ENCODE measurements at regions not wholly inside any gene's neighbourhood (a gene's known extent, or its start where the extent isn't known, plus 50 kb on each side); places are given as distances from the start of the nearest gene placed in this dataset.
"Not testable (repeated sequence)": the region's sequence is repeated elsewhere in the genome, so short reads cannot be mapped to it uniquely, and the experiment has no call there.

- Histone ChIP-seq H3K27me3 (replicated peaks; ENCODE audit: insufficient read depth) (no peaks in the 10 kb centered on the region), H3K4me1 (replicated peaks) (no peaks in the 10 kb centered on the region), H3K4me3 (no peak overlapping the region), H3K36me3 (no peaks in the 10 kb centered on the region), H3K9me3 (no peaks in the 10 kb centered on the region), H3K27ac (no peak overlapping the region)
- intact Hi-C loops (cut with DNase I) = no loop called here
- 53% methylated on average over 1 of the region's 1 CpG for whole genome bisulfite sequencing
- DNase-seq (ENCODE audit: low spot score) = no peak
- TF ChIP-seq POLR2AphosphoS5 (IDR thresholded peaks at IDR 0.05) (no peak), CTCF (IDR thresholded peaks at IDR 0.05) (no peak), POLR2A (IDR thresholded peaks at IDR 0.05) (no peak)
Measured at GRCh38 chr3:6041894-6042293, 819.0 kb upstream of the GRM7 start.

GRCh38 chr3:6047016-6047415, 813.9 kb upstream of the GRM7 start:
- 90% methylated on average over 2 of the region's 2 CpGs for WGBS
- no peak for DNase-seq (ENCODE audit: low spot score)
- Histone ChIP-seq H3K9me3 (no peaks in the 10 kb centered on the region), H3K27me3 (replicated peaks; ENCODE audit: insufficient read depth) (no peaks in the 10 kb centered on the region), H3K4me3 (no peak overlapping the region), H3K27ac (no peak overlapping the region), H3K4me1 (replicated peaks) (no peaks in the 10 kb centered on the region), H3K36me3 (no peaks in the 10 kb centered on the region)
- TF ChIP-seq CTCF (IDR thresholded peaks at IDR 0.05) (no peak), POLR2A (IDR thresholded peaks at IDR 0.05) (no peak), POLR2AphosphoS5 (IDR thresholded peaks at IDR 0.05) (no peak)
- intact Hi-C loops (cut with DNase I) = no loop called here

- no peaks in the 10 kb centered on the region for H3K9me3 ChIP-seq
- no peak for DNase-seq (ENCODE audit: low spot score)
- TF ChIP-seq POLR2A (IDR thresholded peaks at IDR 0.05) (no peak), POLR2AphosphoS5 (IDR thresholded peaks at IDR 0.05) (no peak), CTCF (IDR thresholded peaks at IDR 0.05) (no peak)
- no peaks in the 10 kb centered on the region for H3K4me1 ChIP-seq (replicated peaks)
- WGBS = 84% methylated on average over 1 of the region's 1 CpG
- no peak overlapping the region for H3K27ac ChIP-seq
- no peaks in the 10 kb centered on the region for H3K36me3 ChIP-seq
- H3K27me3 ChIP-seq (replicated peaks; ENCODE audit: insufficient read depth) = no peaks in the 10 kb centered on the region
- intact Hi-C loops (cut with DNase I) = no loop called here
- H3K4me3 ChIP-seq = no peak overlapping the region
Measured at GRCh38 chr3:6060251-6060650, 800.7 kb upstream of the GRM7 start.

- TF ChIP-seq POLR2A (IDR thresholded peaks at IDR 0.05) = no peak
- no peak for TF ChIP-seq CTCF (IDR thresholded peaks at IDR 0.05)
- TF ChIP-seq POLR2AphosphoS5 (IDR thresholded peaks at IDR 0.05) = no peak
- intact Hi-C loops (cut with DNase I) = no loop called here
- no peak for DNase-seq (ENCODE audit: low spot score)
- Histone ChIP-seq H3K27me3 (replicated peaks; ENCODE audit: insufficient read depth) (no peaks in the 10 kb centered on the region), H3K4me3 (no peak overlapping the region), H3K27ac (no peak overlapping the region), H3K4me1 (replicated peaks) (no peaks in the 10 kb centered on the region), H3K9me3 (no peaks in the 10 kb centered on the region), H3K36me3 (no peaks in the 10 kb centered on the region)
- 89% methylated on average over 5 of the region's 6 CpGs for WGBS
Measured at GRCh38 chr3:6062261-6063187, 798.4 kb upstream of the GRM7 start.

GRCh38 chr3:6066397-6066796, 794.5 kb upstream of the GRM7 start:
- Histone ChIP-seq H3K4me1 (replicated peaks) (no peaks in the 10 kb centered on the region), H3K36me3 (no peaks in the 10 kb centered on the region), H3K27me3 (replicated peaks; ENCODE audit: insufficient read depth) (no peaks in the 10 kb centered on the region), H3K27ac (no peak overlapping the region), H3K9me3 (no peaks in the 10 kb centered on the region), H3K4me3 (no peak overlapping the region)
- intact Hi-C loops (cut with DNase I) = no loop called here
- 69% methylated on average over 2 of the region's 2 CpGs for whole genome bisulfite sequencing
- no peak for DNase-seq (ENCODE audit: low spot score)
- TF ChIP-seq CTCF (IDR thresholded peaks at IDR 0.05) (no peak), POLR2A (IDR thresholded peaks at IDR 0.05) (no peak), POLR2AphosphoS5 (IDR thresholded peaks at IDR 0.05) (no peak)

GRCh38 chr3:6066868-6067578, 793.9 kb upstream of the GRM7 start:
- H3K27ac ChIP-seq; intact Hi-C loops (cut with DNase I); H3K4me3 ChIP-seq: not testable (repeated sequence)

More at GRCh38 chr3:6066868-6067578, 793.9 kb upstream of the GRM7 start:
- not testable (repeated sequence) for H3K27me3 ChIP-seq (replicated peaks; ENCODE audit: insufficient read depth); H3K36me3 ChIP-seq; H3K9me3 ChIP-seq; DNase-seq (ENCODE audit: low spot score); H3K4me1 ChIP-seq (replicated peaks)
- 38% methylated on average over 17 of the region's 17 CpGs for WGBS

All from prostate gland (tissue), 2 donors.